ENCODE measurements at regions not wholly inside any gene's neighbourhood (a gene's known extent, or its start where the extent isn't known, plus 50 kb on each side); places are given as distances from the start of the nearest gene placed in this dataset.

GRCh38 chr7:51587604-51588003, 271.0 kb upstream of the COBL start:
- WGBS, 2 experiments (ENCODE audit: extremely low coverage in 2 of 2, insufficient read length in 1 of 2): 20% methylated on average over 3 of the region's 3 CpGs; no CpG with 5 or more reads in 1 of the 2 experiments

More at GRCh38 chr7:51587604-51588003, 271.0 kb upstream of the COBL start:
- Histone ChIP-seq H4K20me1 (ENCODE audit: insufficient read depth, low read length) (no peaks in the 10 kb centered on the region), H3K27me3 (ENCODE audit: control insufficient read depth, insufficient read depth, low read length) (no peaks in the 10 kb centered on the region), H2AFZ (replicated peaks; ENCODE audit: low read length, poor library complexity) (no peak overlapping the region), H2AK5ac (ENCODE audit: low read depth, low read length) (no peak overlapping the region), H3K9me1 (ENCODE audit: insufficient read depth, low read length) (no peaks in the 10 kb centered on the region), H3K79me1 (ENCODE audit: low read depth in 1 of 2, low read length in 2 of 2) (no peaks in the 10 kb centered on the region), H4K5ac (ENCODE audit: low read depth, low read length) (no peak overlapping the region), H3K4ac (ENCODE audit: low read depth, low read length) (no peak overlapping the region), H3K4me2 (ENCODE audit: low read depth, low read length) (no peak overlapping the region), H3K56ac (ENCODE audit: extremely low read depth, insufficient read depth, low read length) (no peak overlapping the region), H2BK5ac (ENCODE audit: low read depth, low read length, poor library complexity, severe bottlenecking) (no peak overlapping the region), H2BK15ac (ENCODE audit: low read depth, low read length) (no peak overlapping the region), H4K8ac (ENCODE audit: low read depth in 2 of 2, low read length in 2 of 2) (no peak overlapping the region), H3K9me3 (ENCODE audit: control insufficient read depth, insufficient read depth, low read length) (peaks cover 20% of the 10 kb centered on the region; the same call in 1 of the 2 replicates), H2BK20ac (ENCODE audit: low read depth, low read length) (no peak overlapping the region), H3K14ac (replicated peaks; ENCODE audit: low read depth, low read length) (no peak overlapping the region), H3K4me3 (ENCODE audit: insufficient read depth, low read depth, low read length) (no peak overlapping the region), H3K18ac (ENCODE audit: low read depth, low read length) (no peak overlapping the region), H2AK9ac (replicated peaks; ENCODE audit: low read depth, low read length, poor library complexity) (no peak overlapping the region), H3K27ac (ENCODE audit: insufficient read depth, low read length) (no peak overlapping the region), H3K4me1 (ENCODE audit: control insufficient read depth, insufficient read depth, low read length) (no peaks in the 10 kb centered on the region), H3K23ac (ENCODE audit: low read depth, low read length) (no peak overlapping the region), H3K36me3 (ENCODE audit: control insufficient read depth, insufficient read depth, low read length) (no peaks in the 10 kb centered on the region), H3K9ac (ENCODE audit: low read depth, low read length) (no peak overlapping the region), H2BK120ac (ENCODE audit: low read depth, low read length) (no peak overlapping the region), H4K91ac (ENCODE audit: insufficient read depth, low read depth, low read length) (no peak overlapping the region)
- no TSS peak for BruUV-seq (replicated peaks)
- dilution Hi-C loops (cut with HindIII; ENCODE audit: low sequenced_read_pairs, unreplicated experiment): no loop called here
- POLR2A ChIA-PET (ENCODE audit: unreplicated experiment): no interaction called here
- CTCF ChIA-PET: no interaction called here
- intact Hi-C loops (cut with micrococcal nuclease): no loop called here
- no peak for DNase-seq
- ATAC-seq (ENCODE audit: low read depth): no peak
- no peak for TF ChIP-seq POLR2A (IDR thresholded peaks at IDR 0.05; ENCODE audit: low read depth, low read length)
- no peak for TF ChIP-seq RCOR1 (IDR thresholded peaks at IDR 0.05; ENCODE audit: insufficient replicate concordance, low read length)
- no peak for TF ChIP-seq CTCF (conservative IDR thresholded peaks at IDR 0.05; ENCODE audit: low read depth, low read length)
- no peak for TF ChIP-seq RFX5 (IDR thresholded peaks at IDR 0.05; ENCODE audit: low read depth, low read length)
- no peak for TF ChIP-seq RAD21 (IDR thresholded peaks at IDR 0.05; ENCODE audit: low read length)
- no peak for TF ChIP-seq BHLHE40 (IDR thresholded peaks at IDR 0.05; ENCODE audit: low read depth, low read length)
- TF ChIP-seq FOS (IDR thresholded peaks at IDR 0.05; ENCODE audit: low read depth, low read length): no peak
- no peak for TF ChIP-seq NFE2L2 (IDR thresholded peaks at IDR 0.05; ENCODE audit: low read depth, low read length)
- TF ChIP-seq USF2 (IDR thresholded peaks at IDR 0.05; ENCODE audit: low read depth, low read length): no peak
- TF ChIP-seq MAZ (IDR thresholded peaks at IDR 0.05; ENCODE audit: borderline replicate concordance, low read depth, low read length): no peak
- no peak for TF ChIP-seq CHD1 (IDR thresholded peaks at IDR 0.05; ENCODE audit: low read depth, low read length)
- no peak for TF ChIP-seq SMC3 (IDR thresholded peaks at IDR 0.05; ENCODE audit: low read depth, low read length)
- TF ChIP-seq MXI1 (IDR thresholded peaks at IDR 0.05; ENCODE audit: borderline replicate concordance, low read depth, low read length): no peak
- TF ChIP-seq ELK1 (IDR thresholded peaks at IDR 0.05; ENCODE audit: borderline replicate concordance, low read depth, low read length): no peak
- TF ChIP-seq MAFK (IDR thresholded peaks at IDR 0.05; ENCODE audit: low read depth, low read length): no peak
- no peak for TF ChIP-seq CEBPB (IDR thresholded peaks at IDR 0.05; ENCODE audit: low read depth, low read length)
- in situ Hi-C loops (cut with MboI; ENCODE audit: low sequenced_read_pairs): no loop called here
